IPS-NIHi7 (cell line): ENCODE measurements at regions not wholly inside any gene's neighbourhood (a gene's known extent, or its start where the extent isn't known, plus 50 kb on each side); places are given as distances from the start of the nearest gene placed in this dataset.

Experiments
- DNase-seq: peaks from one replicate; pipeline ENCODE4 v3.0.0; 2012; ENCODE audit warnings: mixed read lengths; ENCODE audit errors: extremely low spot score

DNA sequence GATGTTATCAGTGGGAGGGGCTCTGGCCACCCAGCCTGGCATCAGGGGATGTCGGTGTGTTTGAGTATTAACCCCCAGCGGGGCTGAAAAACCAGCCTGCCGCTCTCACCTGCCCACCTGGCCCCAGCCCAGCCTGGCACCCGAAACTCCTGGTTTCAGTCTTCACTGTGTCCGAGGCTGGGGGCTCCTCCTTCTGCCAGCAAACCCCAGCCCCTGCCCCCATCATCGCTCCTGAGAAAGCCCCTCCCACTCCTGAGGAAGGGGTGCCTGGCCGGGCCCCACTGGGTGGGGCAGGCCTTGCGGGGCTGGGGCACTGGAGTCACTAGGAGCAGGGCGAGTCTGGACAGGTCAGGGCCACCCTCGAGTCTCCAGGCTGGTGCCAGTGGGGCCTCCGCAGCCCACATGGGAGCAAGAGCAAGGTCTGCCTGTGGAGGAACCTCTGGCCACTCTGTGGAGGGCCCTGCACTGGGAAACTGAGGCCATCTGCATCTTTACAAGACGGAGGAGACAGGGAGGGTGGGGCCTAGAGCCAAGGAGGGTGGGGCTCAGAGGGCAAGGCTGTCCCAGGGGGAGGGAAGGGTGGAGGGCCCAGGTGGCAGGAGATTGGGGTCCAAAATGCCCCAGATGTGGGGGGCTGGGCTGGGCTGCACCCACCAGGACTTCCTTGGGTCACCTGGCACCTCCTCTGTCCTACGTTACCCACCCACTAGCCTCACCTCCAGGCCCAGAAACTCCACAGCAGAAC lies 51.5 kb upstream of the NOTCH1 start:
- DNase-seq: no peak

DNA sequence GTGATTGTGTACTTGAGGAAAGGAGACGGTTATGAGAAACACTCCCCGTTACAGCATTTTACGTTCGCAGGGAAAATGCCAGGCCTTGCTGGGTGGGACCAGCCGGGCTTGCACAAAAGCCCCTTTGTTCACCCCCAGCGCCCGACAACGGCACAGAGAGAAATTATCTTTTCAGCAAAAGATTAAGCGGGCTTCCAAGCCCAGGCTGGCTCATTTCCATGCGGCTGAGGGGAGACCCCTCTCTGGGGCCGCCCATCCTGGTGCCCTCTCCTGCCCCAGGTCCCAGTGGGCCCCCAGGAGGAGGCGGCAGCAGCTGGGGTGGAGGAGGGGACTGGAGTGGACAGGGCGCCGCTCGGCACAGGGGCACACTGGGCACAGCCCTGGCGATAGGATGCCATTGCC lies 50.8 kb upstream of the NOTCH1 start:
- DNase-seq: no peak

DNA sequence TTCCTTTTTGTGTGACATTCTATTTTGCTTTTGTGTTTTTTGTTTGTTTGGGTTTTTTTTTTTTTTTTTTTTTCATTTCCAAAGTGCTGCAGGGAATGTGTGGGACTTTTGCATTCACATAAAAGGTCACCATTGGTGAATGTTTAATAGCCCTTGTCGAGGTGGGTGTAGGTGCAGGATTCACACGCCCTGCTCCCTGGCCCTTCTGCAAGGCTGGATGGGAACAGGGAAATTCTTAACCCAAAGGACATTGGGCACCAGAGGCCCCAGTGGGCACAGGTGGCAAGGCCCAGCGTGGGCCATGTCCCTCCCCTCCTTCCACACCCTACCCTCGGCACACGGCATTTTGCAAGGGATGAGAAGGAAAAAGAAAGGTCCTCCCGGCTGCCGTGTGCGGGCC lies 50.4 kb upstream of the NOTCH1 start:
- DNase-seq: no peak

DNA sequence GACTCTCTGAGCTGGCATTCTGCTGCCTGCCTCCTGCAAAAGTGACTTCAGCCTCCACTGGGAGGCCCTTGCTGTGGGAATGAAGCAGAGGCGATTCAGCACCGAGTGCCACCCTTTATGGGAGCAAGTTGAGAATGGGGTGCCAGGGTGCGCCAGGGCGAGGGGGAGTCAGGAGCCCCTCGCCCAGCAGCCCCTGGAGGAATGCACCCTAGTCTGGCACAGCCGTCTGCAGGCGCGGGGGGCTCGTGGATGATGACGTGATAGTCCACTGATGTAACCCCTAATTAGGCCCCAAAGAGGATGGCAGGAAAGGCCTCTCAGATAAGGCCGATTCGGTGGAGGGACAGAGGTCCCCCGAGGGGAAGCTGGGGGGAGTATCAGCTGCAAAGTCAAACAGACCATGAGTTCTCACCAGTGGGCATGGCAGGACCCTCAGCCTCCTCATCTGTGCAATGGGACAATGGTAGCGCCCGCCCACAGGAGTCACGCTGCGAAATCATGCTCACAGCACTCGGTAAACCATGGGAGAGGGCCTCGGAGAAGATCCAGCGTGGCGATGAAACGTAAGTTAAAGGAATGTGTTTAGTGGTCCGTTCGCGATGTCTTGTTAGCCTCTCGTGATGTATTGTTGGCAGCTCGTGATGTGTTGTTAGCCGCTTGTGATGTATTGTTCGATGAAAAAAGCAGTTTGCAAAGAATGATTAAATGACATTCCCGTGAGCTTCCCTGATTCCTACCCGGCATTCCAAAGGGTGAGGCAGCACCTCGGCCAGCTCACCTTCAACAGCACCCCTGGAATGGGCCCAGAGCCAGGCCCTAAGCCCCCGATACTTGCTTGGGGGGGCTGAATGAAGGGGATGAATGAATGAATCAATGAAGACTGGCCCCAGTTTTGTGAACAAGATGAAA lies 49.7 kb upstream of the NOTCH1 start:
- no peak for DNase-seq
